HK-2 (cell line): ENCODE measurements at regions not wholly inside any gene's neighbourhood (a gene's known extent, or its start where the extent isn't known, plus 50 kb on each side); places are given as distances from the start of the nearest gene placed in this dataset.
"Not testable (repeated sequence)": the region's sequence is repeated elsewhere in the genome, so short reads cannot be mapped to it uniquely, and the experiment has no call there.

ENCODE experiments used
- DNase-seq: peaks from one replicate; pipeline ENCODE4 v3.0.0-alpha.2; 2018; ENCODE audit not compliant: unreplicated experiment

DNA sequence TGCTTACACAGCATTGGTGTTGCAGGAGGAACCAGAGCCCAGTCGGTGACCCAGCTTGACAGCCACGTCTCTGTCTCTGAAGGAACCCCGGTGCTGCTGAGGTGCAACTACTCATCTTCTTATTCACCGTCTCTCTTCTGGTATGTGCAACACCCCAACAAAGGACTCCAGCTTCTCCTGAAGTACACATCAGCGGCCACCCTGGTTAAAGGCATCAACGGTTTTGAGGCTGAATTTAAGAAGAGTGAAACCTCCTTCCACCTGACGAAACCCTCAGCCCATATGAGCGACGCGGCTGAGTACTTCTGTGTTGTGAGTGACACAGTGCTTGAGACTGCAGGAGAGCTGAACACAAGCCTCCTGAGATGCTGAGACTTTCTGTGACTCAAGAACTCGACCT lies 173.3 kb upstream of the OR4E1 start:
- not testable (repeated sequence) for DNase-seq

DNA sequence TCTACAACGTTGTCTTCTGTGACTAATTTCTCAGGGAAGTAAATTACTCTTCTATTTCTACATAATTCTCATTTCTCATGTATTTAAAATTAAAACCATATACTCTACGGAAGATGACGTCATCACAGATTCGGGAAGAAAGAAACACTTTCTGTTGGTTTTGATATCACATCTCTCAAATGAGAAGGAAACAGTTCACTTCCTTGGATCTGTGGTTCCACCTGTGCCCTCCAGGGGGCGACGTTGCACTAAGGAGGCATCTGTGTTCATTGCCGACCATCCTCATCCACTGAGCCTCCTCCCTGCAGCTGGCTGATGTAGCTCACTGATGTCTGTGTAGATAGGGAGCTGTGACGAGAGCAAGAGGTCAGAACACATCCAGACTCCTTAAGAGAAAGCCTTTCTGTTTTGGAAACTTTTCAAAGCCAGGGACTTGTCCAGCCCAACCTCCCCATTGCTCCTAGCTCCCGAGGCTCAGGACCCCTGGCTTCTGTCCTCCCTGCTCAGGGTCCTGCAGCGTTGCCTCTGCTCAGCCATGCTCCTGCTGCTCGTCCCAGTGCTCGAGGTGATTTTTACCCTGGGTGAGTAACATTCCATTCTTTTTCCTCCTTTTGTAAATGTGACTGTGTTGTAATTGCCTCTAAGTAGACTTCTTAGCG lies 172.7 kb upstream of the OR4E1 start:
- peak; percentile 35 for DNase-seq

DNA sequence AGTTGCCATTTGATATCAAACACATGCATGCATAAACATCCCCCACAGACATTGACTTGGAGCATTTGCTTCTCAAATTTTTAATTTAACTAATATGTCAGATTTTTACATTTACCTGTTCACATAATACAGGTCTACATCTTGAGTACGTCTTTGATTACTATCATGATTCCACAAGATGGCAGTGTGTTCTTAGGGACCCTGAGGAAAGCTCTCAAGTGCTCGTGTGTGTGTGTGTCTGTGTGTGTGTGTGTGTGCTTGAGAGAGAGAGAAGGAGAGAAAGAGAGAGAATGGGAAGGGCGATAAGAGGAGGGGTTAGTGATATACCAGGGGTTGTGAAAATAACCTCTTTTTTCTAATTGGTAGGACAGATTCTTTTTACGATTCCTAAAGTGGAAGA lies 167.1 kb upstream of the OR4E1 start:
- DNase-seq, result no peak

DNA sequence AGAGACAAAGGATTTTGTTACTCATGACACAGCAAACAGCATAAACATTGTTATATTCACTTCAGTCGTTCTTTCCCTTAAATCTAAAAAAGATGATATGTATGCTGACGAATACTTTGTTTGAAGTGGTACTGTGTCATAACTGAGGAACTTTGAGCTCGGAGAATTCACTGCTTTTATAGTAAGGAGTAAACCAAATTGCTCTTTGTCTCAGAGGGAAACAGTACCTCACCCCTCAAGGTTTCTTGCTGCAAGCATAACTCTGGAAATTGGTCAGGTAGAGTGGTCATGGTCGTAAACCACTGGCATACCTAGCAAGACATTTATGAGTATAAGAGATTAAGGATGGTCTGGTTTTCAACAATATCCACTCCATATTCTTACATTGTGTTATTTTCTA lies 160.2 kb upstream of the OR4E1 start:
- DNase-seq, result no peak

DNA sequence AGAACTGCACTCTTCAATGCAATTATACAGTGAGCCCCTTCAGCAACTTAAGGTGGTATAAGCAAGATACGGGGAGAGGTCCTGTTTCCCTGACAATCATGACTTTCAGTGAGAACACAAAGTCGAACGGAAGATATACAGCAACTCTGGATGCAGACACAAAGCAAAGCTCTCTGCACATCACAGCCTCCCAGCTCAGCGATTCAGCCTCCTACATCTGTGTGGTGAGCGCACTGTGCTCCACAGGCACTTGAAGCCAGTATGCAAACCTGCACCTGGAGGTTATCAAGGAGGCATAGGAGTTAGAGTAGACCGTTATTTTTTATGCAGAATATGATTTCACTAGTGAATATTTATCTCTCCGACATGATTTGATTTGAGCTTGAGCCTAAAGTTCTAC lies 152.2 kb upstream of the OR4E1 start:
- no peak for DNase-seq

DNA sequence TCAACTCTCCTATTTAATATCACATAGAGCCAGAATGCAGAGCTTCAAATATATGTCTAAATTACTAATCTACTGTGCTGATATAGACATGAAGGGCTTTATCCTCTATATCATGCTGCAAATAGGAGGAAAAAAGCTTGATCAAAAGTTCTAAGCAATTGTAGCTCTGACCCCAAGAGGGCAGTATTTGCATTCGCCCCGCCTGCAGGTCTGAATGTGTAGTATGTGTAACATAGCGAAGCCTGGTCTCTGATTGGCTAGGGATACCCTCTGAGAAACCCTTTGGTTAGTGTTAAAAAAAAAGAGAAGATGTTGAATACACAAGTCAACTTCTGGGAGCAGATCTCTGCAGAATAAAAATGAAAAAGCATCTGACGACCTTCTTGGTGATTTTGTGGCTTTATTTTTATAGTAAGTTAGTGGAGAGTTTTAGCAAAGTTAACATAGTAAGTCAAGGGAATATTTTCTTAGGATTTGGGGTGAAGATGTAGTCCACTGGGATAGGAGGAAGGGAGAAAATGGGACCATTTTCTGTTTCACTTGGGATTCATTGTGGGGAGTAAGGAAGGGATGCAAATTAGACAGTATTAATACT lies 151.6 kb upstream of the OR4E1 start:
- peak; percentile 10 for DNase-seq

DNA sequence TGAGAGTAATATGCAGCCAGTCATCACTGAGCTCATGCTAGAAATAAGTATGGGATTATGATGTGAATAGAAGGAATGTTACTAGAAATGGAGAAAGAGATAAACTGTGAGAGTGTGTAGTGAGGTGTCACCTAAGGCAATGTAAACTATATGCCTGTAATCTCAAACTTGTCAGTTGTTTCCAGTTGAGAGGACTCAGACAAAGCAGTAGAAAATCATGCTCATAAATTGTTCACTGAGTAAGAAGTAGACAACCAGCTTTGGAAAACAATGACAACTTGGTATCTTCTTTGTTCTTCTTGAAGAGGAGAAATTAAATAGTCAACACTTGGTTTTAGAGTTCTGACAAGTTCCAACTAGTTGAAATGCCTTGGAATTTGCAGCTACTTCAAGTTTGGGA lies 148.5 kb upstream of the OR4E1 start:
- DNase-seq, result no peak

DNA sequence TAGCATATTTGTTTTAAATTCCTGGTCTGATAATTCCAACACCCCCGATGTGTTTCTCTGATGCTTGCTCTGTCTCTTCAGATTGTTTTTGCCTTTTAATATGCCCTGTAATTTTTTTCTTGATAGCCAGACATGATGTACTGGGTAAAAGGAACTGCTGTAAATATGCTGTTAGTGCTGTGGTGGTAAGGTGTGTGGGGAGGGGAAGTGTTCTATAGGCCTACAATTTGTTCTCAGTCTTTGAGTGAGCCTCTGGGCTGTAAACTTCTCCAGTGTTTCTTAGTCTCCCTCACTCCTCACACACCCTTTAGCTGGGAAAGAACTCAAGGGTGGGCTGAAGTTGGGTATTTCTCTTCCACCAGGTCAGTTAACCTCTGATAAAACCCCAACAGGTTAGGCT lies 147.0 kb upstream of the OR4E1 start:
- no peak for DNase-seq

DNA sequence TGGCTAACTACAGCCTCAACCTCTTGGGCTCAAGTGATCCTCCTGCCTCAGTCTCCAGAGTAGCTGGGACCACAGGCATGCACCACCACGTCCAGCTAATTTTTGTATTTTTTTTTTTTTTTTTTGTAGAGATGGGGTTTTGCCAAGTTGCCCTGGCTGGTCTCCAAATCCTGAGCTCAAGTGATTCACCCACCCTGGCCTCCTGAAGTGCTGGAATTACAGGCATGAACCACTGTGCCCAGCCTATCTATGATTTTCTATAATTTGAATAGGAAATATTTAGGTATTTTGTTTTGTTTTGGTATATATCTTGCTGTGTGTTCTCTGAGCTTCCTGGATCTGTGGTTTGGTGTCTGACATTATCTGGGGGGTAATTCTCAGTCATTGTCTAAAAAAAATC lies 146.3 kb upstream of the OR4E1 start:
- DNase-seq, result not testable (repeated sequence)

DNA sequence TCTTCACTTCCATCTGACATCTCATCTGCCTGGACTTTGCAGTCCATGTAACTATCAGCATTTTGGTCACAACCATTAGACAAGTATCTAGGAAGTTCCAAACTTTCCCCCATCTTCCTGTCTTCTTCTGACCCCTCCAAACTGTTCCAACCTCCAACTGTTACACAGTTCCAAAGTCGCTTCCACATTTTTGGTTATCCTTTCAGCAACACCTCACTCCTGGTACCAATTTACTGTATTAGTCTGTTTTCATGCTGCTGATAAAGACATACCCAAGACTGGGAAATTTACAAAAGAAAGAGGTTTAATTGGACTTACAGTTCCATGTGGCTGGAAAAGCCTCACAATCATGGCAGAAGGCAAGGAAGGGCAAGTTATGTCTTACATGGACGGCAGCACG lies 143.4 kb upstream of the OR4E1 start:
- not testable (repeated sequence) for DNase-seq

DNA sequence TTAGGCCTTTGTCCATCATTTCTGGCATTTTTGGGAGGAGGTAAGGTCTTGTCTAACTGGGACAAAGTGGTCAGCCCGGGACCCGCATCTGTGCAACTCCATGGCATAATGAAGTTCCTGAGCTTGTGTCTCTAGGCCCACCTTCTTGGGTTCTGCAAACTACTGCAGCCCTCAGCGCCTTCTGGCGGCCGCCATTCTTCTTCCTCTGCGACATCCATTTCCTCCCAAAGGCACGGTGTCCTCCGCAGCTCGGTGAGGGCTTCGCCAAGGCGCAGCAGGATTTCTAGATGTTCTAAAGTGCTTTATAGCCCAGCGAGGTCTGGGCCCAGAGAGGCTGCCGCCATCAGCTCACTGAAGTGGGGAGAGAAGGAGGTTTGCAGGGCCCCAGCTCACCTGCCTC lies 134.4 kb upstream of the OR4E1 start:
- no peak for DNase-seq

DNA sequence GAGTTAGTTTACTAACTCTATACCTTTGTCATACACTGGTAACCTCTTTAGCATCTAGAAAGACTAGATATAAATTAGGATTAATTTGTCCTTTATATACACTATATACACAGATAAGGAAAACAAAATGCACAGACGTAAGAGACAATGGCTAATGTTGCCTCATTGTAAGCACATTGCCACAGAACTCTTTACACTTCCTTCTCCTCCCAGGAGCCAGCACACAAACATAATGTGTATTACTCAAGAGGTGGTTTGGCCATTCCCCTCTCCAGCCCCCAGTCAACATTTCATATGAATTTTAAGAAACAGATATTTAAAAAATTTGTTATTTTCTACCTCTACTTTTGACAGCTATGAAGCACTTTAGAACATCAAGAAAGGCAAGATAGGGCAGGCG lies 131.4 kb upstream of the OR4E1 start:
- no peak for DNase-seq

DNA sequence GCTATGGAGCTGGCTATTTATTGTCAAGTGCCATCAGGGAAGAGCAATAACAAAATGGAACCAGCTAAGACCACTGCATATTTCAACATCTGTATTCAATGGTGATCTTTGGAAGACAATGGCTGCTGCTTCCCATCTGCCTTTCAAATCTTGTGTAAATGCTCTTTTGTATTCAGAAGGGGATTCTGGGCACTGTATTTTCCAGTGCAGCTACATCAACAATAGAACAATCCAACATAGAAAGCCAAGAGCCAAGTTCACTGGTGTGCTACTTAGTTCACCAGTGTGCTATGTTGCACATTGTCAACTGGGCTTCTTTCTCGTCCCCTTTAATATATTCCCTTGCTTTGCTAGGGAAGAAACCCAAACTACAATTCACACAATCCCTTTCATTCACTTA lies 128.8 kb upstream of the OR4E1 start:
- DNase-seq, result no peak

DNA sequence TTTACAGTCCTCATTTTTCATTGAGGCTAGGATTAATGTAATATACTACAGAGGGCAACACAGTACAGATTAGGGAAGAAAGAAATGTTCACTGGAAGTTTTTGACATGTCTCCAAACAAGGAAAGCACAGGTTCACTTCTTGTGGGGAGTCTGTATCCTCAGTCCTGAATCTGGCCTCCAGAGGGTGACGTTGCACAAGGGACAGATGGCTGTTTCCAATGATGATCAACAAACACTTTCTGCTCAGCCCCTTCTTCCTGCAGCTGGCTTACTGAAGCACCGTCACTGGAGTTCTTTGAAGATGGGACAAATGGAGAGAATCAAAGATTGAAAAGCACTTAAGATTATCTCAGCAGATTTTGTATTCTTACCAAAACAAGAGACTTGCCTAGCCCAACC lies 123.3 kb upstream of the OR4E1 start:
- DNase-seq, result no peak

DNA sequence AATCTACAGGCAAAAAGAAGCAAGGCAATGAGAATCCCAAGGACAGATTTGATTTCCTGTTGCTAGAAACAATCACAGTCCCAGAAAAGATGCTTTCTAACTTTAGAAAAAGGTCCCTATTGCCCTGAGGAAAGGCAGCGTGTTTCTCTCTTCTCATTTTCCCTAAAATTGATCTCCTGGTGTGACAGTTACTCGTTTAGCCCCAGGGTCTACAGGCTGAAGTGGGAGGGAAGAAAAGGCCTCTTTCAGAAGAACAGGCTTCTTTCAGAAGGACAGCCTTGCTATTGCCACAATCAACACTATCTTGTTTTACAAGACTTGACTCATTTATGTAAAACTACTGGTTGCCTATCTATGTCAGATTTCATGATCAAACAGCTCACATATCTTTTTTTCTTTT lies 121.8 kb upstream of the OR4E1 start:
- no peak for DNase-seq

DNA sequence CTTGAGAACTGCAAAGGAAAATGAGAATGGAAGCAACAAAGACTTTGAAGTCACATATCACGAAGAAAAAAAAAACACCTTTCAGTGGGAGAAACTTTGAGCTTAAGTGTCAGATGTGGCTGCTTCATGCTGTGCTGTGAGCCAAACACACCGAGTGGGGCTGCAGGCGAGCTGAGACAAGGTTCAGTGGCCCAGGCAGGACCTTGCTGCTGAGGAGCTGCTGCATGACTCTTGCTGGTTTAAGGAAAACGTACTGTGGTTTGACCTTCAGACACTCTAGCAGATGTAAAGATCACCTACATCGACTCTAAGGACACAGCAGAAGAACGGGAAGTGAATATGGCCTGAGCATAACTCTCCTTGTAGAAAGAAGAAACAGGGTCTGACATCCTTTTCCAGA lies 118.1 kb upstream of the OR4E1 start:
- DNase-seq, result no peak

DNA sequence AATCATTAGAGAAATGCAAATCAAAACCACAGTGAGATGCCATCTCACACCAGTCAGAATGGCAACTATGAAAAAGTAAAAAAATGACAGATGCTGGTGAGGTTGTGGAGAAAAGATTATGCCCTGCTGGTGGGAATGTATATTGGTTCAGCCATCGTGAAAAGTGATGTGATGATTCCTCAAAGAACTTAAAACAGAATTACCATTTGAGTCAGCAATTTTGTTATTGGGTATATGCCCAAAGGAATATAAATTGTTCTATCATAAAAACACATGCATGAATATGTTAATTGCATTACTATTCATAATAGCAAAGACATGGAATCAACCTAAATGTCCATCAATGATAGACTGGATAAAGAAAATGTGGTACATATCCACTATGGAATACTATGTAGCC lies 115.1 kb upstream of the OR4E1 start:
- not testable (repeated sequence) for DNase-seq

DNA sequence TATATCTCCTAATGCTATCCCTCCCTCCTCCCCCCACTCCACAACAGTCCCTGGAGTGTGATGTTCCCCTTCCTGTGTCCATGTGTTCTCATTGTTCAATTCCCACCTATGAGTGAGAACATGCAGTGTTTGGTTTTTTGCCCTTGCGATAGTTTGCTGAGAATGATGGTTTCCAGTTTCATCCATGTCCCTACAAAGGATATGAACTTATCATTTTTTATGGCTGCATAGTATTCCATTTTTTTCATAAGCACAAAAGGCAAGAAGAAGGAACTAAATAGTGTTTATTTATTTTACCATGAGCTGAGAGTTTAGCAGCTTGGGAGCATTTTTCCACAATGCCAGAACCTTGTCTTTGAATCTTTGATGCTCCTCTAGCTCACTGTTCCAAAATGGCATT lies 113.6 kb upstream of the OR4E1 start:
- DNase-seq, result not testable (repeated sequence)

DNA sequence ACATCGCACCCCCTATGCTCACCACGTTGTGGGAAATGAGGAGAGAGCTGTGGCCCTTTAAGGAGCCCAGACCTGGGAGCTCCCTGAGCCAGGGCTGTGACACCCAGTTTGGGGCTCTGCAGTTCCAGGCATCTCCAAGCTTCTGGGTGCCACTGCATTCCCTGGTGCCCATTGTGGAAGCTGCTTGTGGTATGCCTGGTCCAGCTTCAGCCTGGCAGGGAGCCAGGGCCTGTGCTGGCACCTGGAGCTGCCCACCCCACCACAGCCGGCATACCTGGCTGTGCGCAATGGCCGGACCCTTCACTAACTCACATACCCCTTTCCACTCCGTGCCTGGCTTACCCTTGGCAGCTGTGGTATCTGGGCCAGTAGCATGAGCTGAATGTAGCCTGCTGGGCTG lies 107.9 kb upstream of the OR4E1 start:
- DNase-seq, result no peak

DNA sequence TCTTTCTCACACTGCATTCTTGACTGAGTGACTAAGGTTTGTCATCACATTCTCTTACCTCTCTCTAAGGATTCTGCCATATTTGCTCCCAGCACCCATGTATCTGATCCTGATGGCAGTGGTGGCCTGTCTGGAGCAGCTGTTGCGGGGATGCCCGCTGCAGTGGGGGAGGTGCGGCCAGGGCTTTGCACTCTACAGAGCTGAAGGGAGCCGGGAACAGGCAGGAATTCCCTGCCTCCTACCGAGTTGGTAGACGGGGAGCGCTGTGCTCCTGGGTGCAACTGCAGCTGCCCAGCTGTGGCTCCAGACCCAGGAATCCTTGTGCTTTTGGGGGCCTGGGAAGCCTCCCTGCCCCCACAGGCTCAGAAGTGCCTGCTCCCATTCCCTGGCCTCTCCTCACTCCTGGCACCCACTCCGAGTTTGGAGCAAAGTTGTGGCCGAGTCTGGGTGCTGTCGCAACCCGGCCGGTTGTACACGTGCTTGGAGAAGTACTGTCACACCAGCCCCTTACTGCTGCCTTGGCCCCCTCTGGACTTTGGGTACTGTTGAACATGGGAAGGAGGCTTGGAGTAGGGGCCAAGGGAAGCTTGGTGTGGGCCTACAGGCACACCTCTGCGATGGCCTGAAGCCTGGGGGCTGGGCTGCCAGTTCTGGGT lies 106.9 kb upstream of the OR4E1 start:
- DNase-seq, result no peak

DNA sequence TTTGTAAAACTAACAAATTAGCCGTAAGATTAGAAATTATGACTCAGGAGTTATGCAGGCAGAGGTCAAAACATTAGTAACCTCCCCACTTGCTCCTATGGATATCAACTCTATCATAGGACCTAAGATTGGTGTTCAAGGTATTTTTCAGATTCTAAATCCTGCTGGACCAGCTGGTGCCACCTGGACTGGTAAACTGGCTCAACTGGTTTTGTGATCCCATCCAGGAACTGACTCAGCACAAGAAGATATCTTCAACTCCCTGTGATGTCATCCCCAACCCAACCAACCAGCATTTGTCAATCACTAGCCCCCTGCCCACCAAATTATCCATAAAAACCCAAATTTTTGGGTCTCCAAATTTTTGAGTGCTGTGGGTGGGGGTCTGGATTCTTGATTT lies 98.1 kb upstream of the OR4E1 start:
- no peak for DNase-seq

DNA sequence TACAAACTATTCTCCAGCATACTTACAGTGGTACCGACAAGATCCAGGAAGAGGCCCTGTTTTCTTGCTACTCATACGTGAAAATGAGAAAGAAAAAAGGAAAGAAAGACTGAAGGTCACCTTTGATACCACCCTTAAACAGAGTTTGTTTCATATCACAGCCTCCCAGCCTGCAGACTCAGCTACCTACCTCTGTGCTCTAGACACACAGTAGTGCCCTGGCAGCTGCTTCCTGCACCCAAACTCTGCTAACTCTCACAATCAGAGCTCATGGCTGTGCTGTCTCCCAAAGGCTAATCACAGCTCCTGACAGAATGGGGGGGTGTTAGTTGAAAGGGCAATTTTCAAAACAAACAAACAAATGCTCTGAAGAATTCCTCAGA lies 95.2 kb upstream of the OR4E1 start:
- no peak for DNase-seq

DNA sequence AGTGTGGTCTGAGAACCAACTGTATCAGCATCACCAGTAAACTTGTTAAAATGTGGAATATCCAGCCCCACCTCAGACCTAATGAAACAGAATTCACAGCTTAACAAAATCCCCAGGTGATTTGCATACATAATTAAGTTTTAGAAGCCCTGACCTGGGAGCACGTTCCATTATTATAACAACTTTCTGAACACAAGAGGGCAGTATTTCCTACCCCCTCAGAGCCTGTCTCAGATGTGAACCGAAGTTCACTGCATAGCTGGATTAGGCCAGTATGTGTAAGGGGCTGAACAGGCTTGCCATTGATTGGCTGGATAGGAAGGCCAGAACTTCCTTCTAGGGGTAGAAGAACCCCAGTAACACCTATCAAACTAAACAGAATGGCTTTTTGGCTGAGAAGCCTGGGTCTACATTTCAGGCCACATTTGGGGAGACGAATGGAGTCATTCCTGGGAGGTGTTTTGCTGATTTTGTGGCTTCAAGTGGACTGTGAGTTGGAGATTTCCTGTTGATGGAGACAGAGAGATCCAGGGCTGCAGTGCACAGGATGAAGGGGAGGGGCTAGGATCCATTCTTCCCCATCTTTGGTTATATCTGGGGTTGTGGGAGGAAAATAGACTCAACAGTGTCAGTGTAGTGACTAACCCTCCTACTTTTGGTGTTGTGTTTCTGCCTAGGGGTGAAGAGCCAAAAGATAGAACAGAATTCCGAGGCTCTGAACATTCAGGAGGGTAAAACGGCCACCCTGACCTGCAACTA lies 94.7 kb upstream of the OR4E1 start:
- no peak for DNase-seq
